B cell (primary cell): ENCODE measurements at regions not wholly inside any gene's neighbourhood (a gene's known extent, or its start where the extent isn't known, plus 50 kb on each side); places are given as distances from the start of the nearest gene placed in this dataset.

Experiments used
- ATAC-seq: fragments of 200-7000 bp; cut with Tn5 transposase; one replicate; pipeline ENCODE4 v1.10.0; 2021; ENCODE audit warnings: low read depth, mild to moderate bottlenecking, moderate number of reproducible peaks, moderate library complexity
- CTCF ChIA-PET: fragments of 350-600 bp; sonication (Branson Sonifier 250); formaldehyde crosslinking; loops from one replicate; lab custom pipeline; 2021; ENCODE audit warnings: antibody characterized with exemption, inconsistent platforms; lab: Charles Lee
- POLR2A ChIA-PET: fragments of 350-600 bp; sonication (Branson Sonifier 250); formaldehyde crosslinking; loops from one replicate; lab custom pipeline; 2021; ENCODE audit warnings: antibody characterized with exemption; lab: Charles Lee
- DNase-seq: peaks from one replicate; pipeline ENCODE4 v3.0.0; 2013
- H2AFZ ChIP-seq: 2 replicates; pipeline ENCODE4 v1.6.1; 2012; ENCODE audit warnings: mild to moderate bottlenecking, low read depth, low read length; ENCODE audit not compliant: insufficient read depth, poor library complexity, severe bottlenecking
- H3K27ac ChIP-seq, 2 donors: 1 replicate in 1 of 2; 2 replicates in 1 of 2; pipeline ENCODE4 v1.5.1; 2012 to 2013; ENCODE audit warnings: low read length in 2 of 2, mild to moderate bottlenecking in 2 of 2, moderate library complexity in 1 of 2
- H3K27me3 ChIP-seq, 4 experiments: fragments of 200-600 bp in 1 of 4; sonication (generic) in 1 of 4; replicated peaks in 1 of 4; 1 replicate in 2 of 4; 2 replicates in 2 of 4; pipeline versions ENCODE4 v1.6.1 to v1.7.0; 2013 to 2016; ENCODE audit warnings: low read length in 3 of 4, mild to moderate bottlenecking in 2 of 4, mixed read lengths in 1 of 4, moderate library complexity in 1 of 4; ENCODE audit not compliant: insufficient read depth in 4 of 4, control insufficient read depth in 3 of 4; ENCODE audit errors: control extremely low read depth in 1 of 4
- H3K36me3 ChIP-seq, 2 experiments: replicated peaks in 1 of 2; 1 replicate in 1 of 2; 2 replicates in 1 of 2; pipeline versions ENCODE4 v1.6.1 to v1.7.1; 2013; ENCODE audit warnings: low read length in 1 of 2; ENCODE audit not compliant: insufficient read depth in 2 of 2, control insufficient read depth in 1 of 2; ENCODE audit errors: control extremely low read depth in 1 of 2, extremely low read depth in 1 of 2
- H3K4me1 ChIP-seq, 2 donors: fragments of 200-600 bp in 1 of 2; sonication (generic) in 1 of 2; 1 replicate in 1 of 2; 2 replicates in 1 of 2; pipeline versions ENCODE4 v1.5.1 to v1.6.1; 2013 to 2017; ENCODE audit warnings: low read length in 2 of 2; ENCODE audit not compliant: control insufficient read depth in 2 of 2, insufficient read depth in 2 of 2
- H3K4me2 ChIP-seq: replicated peaks from 2 replicates; pipeline ENCODE3; 2012; ENCODE audit warnings: mild to moderate bottlenecking, low read depth, low read length; ENCODE audit not compliant: poor library complexity, severe bottlenecking
- H3K4me3 ChIP-seq, 5 experiments: fragments of 200-600 bp in 1 of 5; sonication (generic) in 1 of 5; 1 replicate in 3 of 5; 2 replicates in 2 of 5; pipeline versions ENCODE4 v1.5.1 to v1.7.0; 2011 to 2016; ENCODE audit warnings: low read length in 4 of 5, mild to moderate bottlenecking in 4 of 5, low read depth in 2 of 5, control low read depth in 1 of 5, moderate library complexity in 1 of 5; ENCODE audit not compliant: insufficient read depth in 1 of 5; ENCODE audit errors: control extremely low read depth in 1 of 5, extremely low read depth in 1 of 5
- H3K79me2 ChIP-seq: fragments of 200-600 bp; sonication (generic); one replicate; pipeline ENCODE4 v1.6.0; 2016; ENCODE audit warnings: low read length; ENCODE audit not compliant: control insufficient read depth, insufficient read depth
- H3K9ac ChIP-seq: fragments of 200-600 bp; sonication (generic); 2 replicates; pipeline ENCODE4 v1.6.1; 2017; ENCODE audit warnings: mild to moderate bottlenecking, low read length, moderate library complexity
- H3K9me3 ChIP-seq, 3 donors: one replicate each; pipeline versions ENCODE4 v1.6.1 to v1.7.1; 2013; ENCODE audit warnings: low read length in 2 of 3; ENCODE audit not compliant: control insufficient read depth in 2 of 3, insufficient read depth in 1 of 3; ENCODE audit errors: control extremely low read depth in 1 of 3
- H4K20me1 ChIP-seq: 2 replicates; pipeline ENCODE4 v1.6.0; 2012; ENCODE audit warnings: mild to moderate bottlenecking, low read length; ENCODE audit not compliant: insufficient read depth, control insufficient read depth, poor library complexity, severe bottlenecking
- H3K27ac Mint-ChIP-seq: one replicate; pipeline ENCODE4 v1.8.0; 2021; ENCODE audit warnings: mixed read lengths
- H3K27me3 Mint-ChIP-seq: one replicate; pipeline ENCODE4 v1.8.0; 2021; ENCODE audit warnings: mixed read lengths
- H3K4me1 Mint-ChIP-seq: one replicate; pipeline ENCODE4 v1.8.0; 2021; ENCODE audit warnings: mixed read lengths
- H3K4me3 Mint-ChIP-seq: one replicate; pipeline ENCODE4 v1.8.0; 2021; ENCODE audit warnings: mixed read lengths
- H3K9me3 Mint-ChIP-seq: one replicate; pipeline ENCODE4 v1.8.0; 2022; ENCODE audit warnings: mixed read lengths; ENCODE audit not compliant: insufficient read depth
- EZH2 ChIP-seq: IDR thresholded peaks from 2 replicates; pipeline ENCODE4 v1.6.1; 2012; ENCODE audit warnings: borderline replicate concordance, low read depth, mild to moderate bottlenecking, moderate library complexity, low read length; ENCODE audit not compliant: insufficient read depth, poor library complexity, severe bottlenecking
- WGBS: methylation state at CpG from one replicate; pipeline ENCODE4 v1.1.5; 2013; ENCODE audit warnings: missing lambda C conversion rate; ENCODE audit not compliant: insufficient coverage; 5-methylcytosine and 5-hydroxymethylcytosine counted together
- intact Hi-C: fragments of 100-400 bp; cut with micrococcal nuclease; formaldehyde crosslinking; loops from one replicate; pipeline ENCODE4 v1.10.0; 2022
- TF ChIP-seq, protein P1 (sequence below): fragments of 200-600 bp; IDR thresholded peaks from one replicate; pipeline ENCODE4 v1.8.0; 2022; ENCODE audit warnings: antibody characterized with exemption, mild to moderate bottlenecking

DNA sequence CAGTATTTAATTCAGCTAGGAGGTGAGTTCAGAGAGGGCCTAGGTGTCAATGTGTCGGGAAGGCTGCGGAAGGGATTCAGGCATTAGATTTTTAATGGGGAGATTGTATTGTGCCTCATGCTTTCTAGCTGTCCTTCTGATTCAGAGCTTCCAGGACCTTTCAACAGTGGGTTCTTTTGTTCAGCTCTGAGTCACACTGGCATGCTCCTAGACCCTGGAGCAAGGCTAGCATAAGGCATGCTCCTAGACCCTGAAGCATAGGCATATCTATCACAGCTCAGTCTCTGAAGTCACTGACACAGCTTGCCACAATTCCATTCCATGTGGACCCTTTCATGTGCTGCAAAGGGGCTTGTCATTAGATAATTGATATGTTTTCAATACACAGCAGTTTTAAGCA, 396.9 kb downstream of the RAB38 start:
- 95% methylated on average over 2 of the region's 2 CpGs for WGBS
- Histone ChIP-seq H3K36me3 (no peaks in the 10 kb centered on the region), H4K20me1 (no peaks in the 10 kb centered on the region), H3K4me1 (no peaks in the 10 kb centered on the region), H3K9me3 (no peaks in the 10 kb centered on the region), H3K9ac (no peak overlapping the region), H3K4me3 (no peak overlapping the region), H3K27me3 (no peaks in the 10 kb centered on the region), H3K4me2 (no peak overlapping the region), H3K27ac (no peak overlapping the region), H2AFZ (no peak overlapping the region), H3K79me2 (no peaks in the 10 kb centered on the region)
- no peak for ATAC-seq
- no peak for TF ChIP-seq EZH2
- TF ChIP-seq, protein P1, sequence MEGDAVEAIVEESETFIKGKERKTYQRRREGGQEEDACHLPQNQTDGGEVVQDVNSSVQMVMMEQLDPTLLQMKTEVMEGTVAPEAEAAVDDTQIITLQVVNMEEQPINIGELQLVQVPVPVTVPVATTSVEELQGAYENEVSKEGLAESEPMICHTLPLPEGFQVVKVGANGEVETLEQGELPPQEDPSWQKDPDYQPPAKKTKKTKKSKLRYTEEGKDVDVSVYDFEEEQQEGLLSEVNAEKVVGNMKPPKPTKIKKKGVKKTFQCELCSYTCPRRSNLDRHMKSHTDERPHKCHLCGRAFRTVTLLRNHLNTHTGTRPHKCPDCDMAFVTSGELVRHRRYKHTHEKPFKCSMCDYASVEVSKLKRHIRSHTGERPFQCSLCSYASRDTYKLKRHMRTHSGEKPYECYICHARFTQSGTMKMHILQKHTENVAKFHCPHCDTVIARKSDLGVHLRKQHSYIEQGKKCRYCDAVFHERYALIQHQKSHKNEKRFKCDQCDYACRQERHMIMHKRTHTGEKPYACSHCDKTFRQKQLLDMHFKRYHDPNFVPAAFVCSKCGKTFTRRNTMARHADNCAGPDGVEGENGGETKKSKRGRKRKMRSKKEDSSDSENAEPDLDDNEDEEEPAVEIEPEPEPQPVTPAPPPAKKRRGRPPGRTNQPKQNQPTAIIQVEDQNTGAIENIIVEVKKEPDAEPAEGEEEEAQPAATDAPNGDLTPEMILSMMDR = no peak
- H3K4me1 Mint-ChIP-seq = no peaks in the 10 kb centered on the region
- no peaks in the 10 kb centered on the region for H3K27me3 Mint-ChIP-seq
- POLR2A ChIA-PET = no interaction called here
- H3K4me3 Mint-ChIP-seq = no peak overlapping the region
- CTCF ChIA-PET = no interaction called here
- DNase-seq = no peak
- H3K27ac Mint-ChIP-seq = no peak overlapping the region
- intact Hi-C loops = no loop called here
- peaks cover 3% of the 10 kb centered on the region for H3K9me3 Mint-ChIP-seq

DNA sequence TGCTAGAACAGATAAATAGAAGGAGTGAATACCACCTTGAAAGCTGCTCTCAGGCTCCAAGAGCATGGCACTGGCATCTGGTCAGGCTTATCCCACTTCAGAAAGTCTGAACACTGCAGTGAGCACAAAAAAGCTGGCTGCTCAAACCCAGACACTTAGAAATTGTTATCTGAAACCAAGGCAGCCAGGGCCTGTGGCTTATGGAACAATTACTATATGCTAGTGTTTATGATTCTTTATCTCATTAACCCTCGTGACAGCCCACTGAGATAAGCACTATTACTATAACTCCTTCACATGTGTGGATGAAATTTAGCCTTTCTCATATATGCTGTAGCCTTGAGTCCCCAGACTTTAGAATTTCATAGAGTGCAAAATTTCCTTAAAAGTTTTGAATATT, 400.2 kb downstream of the RAB38 start:
- H3K4me3 ChIP-seq = no peak overlapping the region
- H3K27ac Mint-ChIP-seq = no peak overlapping the region
- no peaks in the 10 kb centered on the region for H4K20me1 ChIP-seq
- ChIA-PET CTCF (no interaction called here), POLR2A (no interaction called here)
- no peaks in the 10 kb centered on the region for H3K27me3 ChIP-seq
- ATAC-seq (no peak), DNase-seq (no peak)
- H3K4me1 ChIP-seq = no peaks in the 10 kb centered on the region
- no CpG with 5 or more reads among the region's 1 CpG for WGBS
- H3K9ac ChIP-seq = no peak overlapping the region
- no peak for TF ChIP-seq EZH2
- TF ChIP-seq, protein P1 = no peak
- H3K4me1 Mint-ChIP-seq = no peaks in the 10 kb centered on the region
- no peaks in the 10 kb centered on the region for H3K36me3 ChIP-seq
- H3K4me3 Mint-ChIP-seq = no peak overlapping the region
- no peaks in the 10 kb centered on the region for H3K9me3 Mint-ChIP-seq
- intact Hi-C loops = no loop called here
- H3K4me2 ChIP-seq = no peak overlapping the region
- no peaks in the 10 kb centered on the region for H3K79me2 ChIP-seq
- H2AFZ ChIP-seq = no peak overlapping the region
- H3K9me3 ChIP-seq = no peaks in the 10 kb centered on the region
- H3K27ac ChIP-seq = no peak overlapping the region
- no peaks in the 10 kb centered on the region for H3K27me3 Mint-ChIP-seq
